Peyer's patch (tissue), 4 donors: ENCODE measurements at regions not wholly inside any gene's neighbourhood (a gene's known extent, or its start where the extent isn't known, plus 50 kb on each side); places are given as distances from the start of the nearest gene placed in this dataset.

Experiments used
- POLR2A ChIP-seq, 2 donors: fragments of 450-650 bp; IDR thresholded peaks; one replicate each; pipeline ENCODE4 v1.5.1; 2017; ENCODE audit warnings: antibody characterized with exemption in 2 of 2, mild to moderate bottlenecking in 2 of 2, moderate library complexity in 2 of 2
- TF ChIP-seq, protein P1 (sequence below), 6 experiments: fragments of 450-650 bp in 4 of 6; fragments of 200-600 bp in 2 of 6; sonication (generic) in 1 of 6; IDR thresholded peaks; one replicate each; pipeline ENCODE4 v1.5.1; 2017 to 2019; ENCODE audit warnings: antibody characterized with exemption in 6 of 6, mild to moderate bottlenecking in 3 of 6, moderate library complexity in 1 of 6

DNA sequence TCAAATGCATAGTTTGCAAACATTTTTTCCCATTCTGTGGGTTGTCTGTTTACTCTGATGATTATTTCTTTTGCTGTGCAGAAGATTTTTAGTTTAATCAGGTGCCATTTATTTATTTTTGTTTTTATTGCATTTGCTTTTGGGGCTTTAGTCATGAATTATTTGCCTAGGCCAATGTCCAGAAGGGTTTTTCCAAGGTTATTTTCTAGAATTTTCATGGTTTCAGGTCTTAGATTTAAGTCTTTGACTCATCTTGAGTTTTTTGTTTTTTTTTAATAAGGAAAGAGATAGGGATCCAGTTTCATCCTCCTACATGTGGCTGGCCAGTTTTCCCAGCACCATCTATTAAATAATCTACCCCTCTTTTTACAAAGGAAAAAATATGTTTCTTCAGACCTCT, 57.2 kb upstream of the TMEM260 start:
- TF ChIP-seq, protein P1, sequence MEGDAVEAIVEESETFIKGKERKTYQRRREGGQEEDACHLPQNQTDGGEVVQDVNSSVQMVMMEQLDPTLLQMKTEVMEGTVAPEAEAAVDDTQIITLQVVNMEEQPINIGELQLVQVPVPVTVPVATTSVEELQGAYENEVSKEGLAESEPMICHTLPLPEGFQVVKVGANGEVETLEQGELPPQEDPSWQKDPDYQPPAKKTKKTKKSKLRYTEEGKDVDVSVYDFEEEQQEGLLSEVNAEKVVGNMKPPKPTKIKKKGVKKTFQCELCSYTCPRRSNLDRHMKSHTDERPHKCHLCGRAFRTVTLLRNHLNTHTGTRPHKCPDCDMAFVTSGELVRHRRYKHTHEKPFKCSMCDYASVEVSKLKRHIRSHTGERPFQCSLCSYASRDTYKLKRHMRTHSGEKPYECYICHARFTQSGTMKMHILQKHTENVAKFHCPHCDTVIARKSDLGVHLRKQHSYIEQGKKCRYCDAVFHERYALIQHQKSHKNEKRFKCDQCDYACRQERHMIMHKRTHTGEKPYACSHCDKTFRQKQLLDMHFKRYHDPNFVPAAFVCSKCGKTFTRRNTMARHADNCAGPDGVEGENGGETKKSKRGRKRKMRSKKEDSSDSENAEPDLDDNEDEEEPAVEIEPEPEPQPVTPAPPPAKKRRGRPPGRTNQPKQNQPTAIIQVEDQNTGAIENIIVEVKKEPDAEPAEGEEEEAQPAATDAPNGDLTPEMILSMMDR (IDR thresholded peaks at IDR 0.05): no peak
- no peak for TF ChIP-seq POLR2A (IDR thresholded peaks at IDR 0.05)
